HAP-1 (cell line): ENCODE measurements at regions not wholly inside any gene's neighbourhood (a gene's known extent, or its start where the extent isn't known, plus 50 kb on each side); places are given as distances from the start of the nearest gene placed in this dataset.
A peak's percentile ranks its signal among the peaks of the same experiment; 100 is the strongest.

Source experiments
- DNase-seq, 2 experiments: peaks; one replicate each; pipeline ENCODE4 v3.0.0-alpha.2; 2016 to 2020; ENCODE audit warnings: low spot score in 2 of 2
- H3K27me3 ChIP-seq: fragments of 250-450 bp; sonication (Bioruptor Pico); 2 replicates; pipeline ENCODE4 v1.5.1; 2020; ENCODE audit warnings: low read depth, mild to moderate bottlenecking, moderate library complexity
- H3K36me3 ChIP-seq: fragments of 250-450 bp; sonication (Bioruptor Pico); replicated peaks from 2 replicates; pipeline ENCODE4 v1.5.1; 2020; ENCODE audit warnings: mild to moderate bottlenecking
- H3K4me1 ChIP-seq: fragments of 250-450 bp; sonication (Bioruptor Pico); 2 replicates; pipeline ENCODE4 v1.5.1; 2020; ENCODE audit warnings: mild to moderate bottlenecking
- H3K4me3 ChIP-seq: fragments of 250-450 bp; sonication (Bioruptor Pico); 2 replicates; pipeline ENCODE4 v1.5.1; 2020; ENCODE audit warnings: mild to moderate bottlenecking, moderate library complexity
- H3K9me3 ChIP-seq: fragments of 250-450 bp; sonication (Bioruptor Pico); 2 replicates; pipeline ENCODE4 v1.5.1; 2020; ENCODE audit warnings: mild to moderate bottlenecking, moderate library complexity
- in situ Hi-C: fragments of 300-500 bp; cut with MboI; formaldehyde crosslinking; loops from 3 replicates; pipeline ENCODE4 v1.14.3; 2020; ENCODE audit warnings: low sequenced_read_pairs, inconsistent platforms, mixed read lengths

DNA sequence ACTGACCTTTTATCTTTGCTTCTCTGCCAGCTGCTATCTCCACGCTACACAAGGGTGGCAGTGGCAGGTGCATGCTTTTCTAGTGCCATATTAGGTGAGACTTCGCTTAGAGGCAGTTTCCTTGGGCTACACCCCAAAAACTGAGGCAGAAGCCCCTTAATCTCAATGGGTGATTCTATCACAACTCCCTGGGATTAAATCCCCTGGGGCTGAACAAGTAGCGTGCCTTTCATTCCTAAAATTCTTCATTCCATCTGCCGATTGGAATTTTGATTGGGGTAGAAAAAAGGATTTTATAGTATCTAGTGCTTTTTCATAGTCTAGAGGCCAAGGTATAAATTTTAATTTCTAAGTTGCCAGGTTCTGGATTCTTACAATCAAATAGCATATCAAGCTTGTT lies 1040.5 kb upstream of the ACVR2A start:
- in situ Hi-C loops = no loop called here
- Histone ChIP-seq H3K4me3 (no peak overlapping the region), H3K27me3 (no peaks in the 10 kb centered on the region), H3K36me3 (no peaks in the 10 kb centered on the region), H3K4me1 (peaks cover 12% of the 10 kb centered on the region), H3K9me3 (no peaks in the 10 kb centered on the region)
- no peak for DNase-seq

DNA sequence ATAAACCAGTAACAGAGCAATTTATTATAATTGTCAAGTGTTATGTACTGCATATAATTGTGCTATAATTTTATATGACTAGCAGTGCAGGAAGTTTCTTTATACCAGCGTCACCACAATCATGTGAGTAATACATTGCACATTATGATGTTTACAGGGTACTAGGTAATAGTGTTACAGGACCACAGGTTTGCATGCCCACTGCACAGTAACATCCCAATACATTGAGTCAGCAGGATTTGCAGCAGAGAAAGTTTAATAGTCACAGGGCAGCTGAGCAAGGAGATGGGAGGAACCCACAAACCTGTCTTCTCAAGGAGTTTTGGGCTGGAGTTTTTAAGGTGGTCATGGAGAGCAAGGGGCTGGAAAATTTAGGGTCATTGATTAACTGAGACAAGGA lies 1042.9 kb upstream of the ACVR2A start:
- H3K4me3 ChIP-seq = no peak overlapping the region
- in situ Hi-C loops = no loop called here
- H3K27me3 ChIP-seq = no peaks in the 10 kb centered on the region
- no peaks in the 10 kb centered on the region for H3K36me3 ChIP-seq
- H3K4me1 ChIP-seq = peaks cover 13% of the 10 kb centered on the region
- no peaks in the 10 kb centered on the region for H3K9me3 ChIP-seq
- DNase-seq = no peak

DNA sequence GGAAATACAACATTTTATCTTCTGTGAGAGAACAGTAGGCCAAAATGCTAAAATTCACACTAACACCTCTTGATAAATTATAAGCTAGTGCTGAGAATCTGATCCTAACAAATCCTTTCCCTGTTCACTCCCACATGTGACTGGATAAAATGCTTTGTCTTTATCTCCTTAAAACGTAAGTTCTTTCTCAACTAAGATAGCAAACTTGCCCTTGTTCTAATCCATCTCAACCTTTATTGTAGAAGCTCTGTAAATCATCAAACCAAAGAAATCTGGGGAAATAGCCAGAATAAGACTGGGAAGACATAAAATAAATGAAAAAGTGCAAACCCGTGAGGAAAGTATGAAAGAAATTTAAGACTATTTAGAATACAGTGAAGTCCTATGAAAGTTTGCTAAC lies 1058.4 kb upstream of the ACVR2A start:
- DNase-seq = no peak

DNA sequence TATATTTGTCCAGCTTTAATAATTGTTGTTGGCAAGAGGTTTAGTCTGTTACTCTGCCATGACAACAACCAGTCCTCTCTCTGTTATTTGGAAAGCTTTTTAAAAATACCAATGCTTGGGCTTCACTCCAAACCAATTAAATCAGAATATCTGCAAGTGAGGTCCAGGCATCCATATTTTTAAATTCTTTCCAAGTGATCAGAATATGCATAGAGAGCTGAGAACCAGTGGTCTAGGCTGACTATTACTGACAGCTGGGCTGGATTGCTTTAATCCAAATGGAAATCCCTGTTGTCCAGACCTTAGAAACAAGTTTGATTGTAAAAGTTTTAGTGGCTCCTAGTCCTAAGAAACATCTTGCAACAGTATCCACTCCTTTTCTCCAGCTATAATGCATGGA lies 1059.7 kb upstream of the ACVR2A start:
- H3K4me1 ChIP-seq = peaks cover 4% of the 10 kb centered on the region; the same call in 1 of the 2 replicates
- no peak for DNase-seq
- in situ Hi-C loops = no loop called here
- H3K4me3 ChIP-seq = no peak overlapping the region
- H3K36me3 ChIP-seq = no peaks in the 10 kb centered on the region
- no peaks in the 10 kb centered on the region for H3K27me3 ChIP-seq
- no peaks in the 10 kb centered on the region for H3K9me3 ChIP-seq

More for the DNA sequence above, 1058.4 kb upstream of the ACVR2A start:
- Histone ChIP-seq H3K36me3 (no peaks in the 10 kb centered on the region), H3K4me1 (peaks cover 4% of the 10 kb centered on the region; the same call in 1 of the 2 replicates), H3K4me3 (no peak overlapping the region), H3K9me3 (no peaks in the 10 kb centered on the region), H3K27me3 (no peaks in the 10 kb centered on the region)
- in situ Hi-C loops = no loop called here

DNA sequence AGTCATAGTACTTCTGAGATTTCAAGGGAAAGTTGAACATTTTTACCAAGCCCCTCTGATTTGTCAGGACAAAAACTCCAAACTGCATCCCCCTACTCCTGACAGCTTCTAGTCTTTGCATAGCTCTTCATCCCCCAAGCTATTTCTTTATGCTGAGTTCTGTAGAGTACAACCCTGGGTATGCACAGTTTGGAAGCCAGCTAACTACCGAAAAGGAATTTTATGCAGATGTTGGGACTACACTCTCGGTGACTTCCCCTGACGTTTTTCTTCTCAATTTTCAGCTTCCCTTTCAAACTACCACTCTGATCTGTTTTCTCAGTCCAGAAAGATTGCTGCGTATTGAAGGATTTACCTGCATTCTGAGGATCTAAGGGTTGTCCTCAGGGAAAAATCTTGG lies 1060.2 kb upstream of the ACVR2A start:
- in situ Hi-C loops = no loop called here

DNA sequence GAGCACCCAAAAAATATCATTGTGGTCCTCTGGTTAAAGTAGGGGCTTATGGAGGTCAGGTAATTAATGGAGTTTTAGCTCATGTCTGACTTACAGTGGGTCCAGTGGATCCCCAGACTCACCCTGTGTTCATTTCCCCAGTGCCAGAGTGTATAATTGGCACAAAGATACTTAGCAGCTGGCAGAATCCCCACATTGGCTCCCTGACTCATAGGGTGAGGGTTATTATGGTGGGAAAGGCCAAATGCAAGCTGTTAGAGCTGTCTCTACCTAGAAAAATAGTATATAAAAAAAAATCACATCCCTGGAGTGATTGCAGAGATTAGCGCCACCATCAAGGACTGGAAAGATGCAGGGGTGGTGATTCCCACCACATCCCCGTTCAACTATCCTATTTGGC lies 1067.6 kb upstream of the ACVR2A start:
- DNase-seq = no peak
- Histone ChIP-seq H3K9me3 (no peaks in the 10 kb centered on the region), H3K27me3 (no peaks in the 10 kb centered on the region), H3K4me1 (no peaks in the 10 kb centered on the region), H3K36me3 (no peaks in the 10 kb centered on the region), H3K4me3 (no peak overlapping the region)
- in situ Hi-C loops = no loop called here

More for the DNA sequence above, 1060.2 kb upstream of the ACVR2A start:
- H3K4me1 ChIP-seq = peaks cover 4% of the 10 kb centered on the region; the same call in 1 of the 2 replicates
- no peaks in the 10 kb centered on the region for H3K27me3 ChIP-seq
- no peak for DNase-seq
- H3K4me3 ChIP-seq = no peak overlapping the region
- H3K36me3 ChIP-seq = no peaks in the 10 kb centered on the region
- H3K9me3 ChIP-seq = no peaks in the 10 kb centered on the region

DNA sequence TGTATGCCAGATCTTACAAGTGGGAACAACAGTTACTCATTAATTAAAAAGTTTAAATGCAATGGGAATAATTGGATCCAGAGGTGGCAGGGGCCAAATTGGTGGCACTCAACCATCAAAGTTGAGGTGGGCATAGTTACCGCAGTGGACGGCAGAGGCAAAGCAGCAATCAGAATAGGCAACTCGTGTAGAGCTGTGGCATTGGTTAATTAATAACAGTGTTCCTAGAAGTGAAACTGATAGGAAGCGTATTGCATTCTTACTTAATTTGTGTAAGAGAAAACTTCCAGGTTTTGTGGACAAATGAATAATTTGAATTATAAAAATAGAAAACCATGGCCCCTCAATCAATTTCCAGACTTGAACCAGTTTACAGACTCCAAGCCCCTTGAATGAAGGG lies 1068.2 kb upstream of the ACVR2A start:
- Histone ChIP-seq H3K27me3 (no peaks in the 10 kb centered on the region), H3K4me1 (no peaks in the 10 kb centered on the region), H3K36me3 (no peaks in the 10 kb centered on the region), H3K4me3 (no peak overlapping the region), H3K9me3 (no peaks in the 10 kb centered on the region)
- in situ Hi-C loops = no loop called here
- DNase-seq = no peak

DNA sequence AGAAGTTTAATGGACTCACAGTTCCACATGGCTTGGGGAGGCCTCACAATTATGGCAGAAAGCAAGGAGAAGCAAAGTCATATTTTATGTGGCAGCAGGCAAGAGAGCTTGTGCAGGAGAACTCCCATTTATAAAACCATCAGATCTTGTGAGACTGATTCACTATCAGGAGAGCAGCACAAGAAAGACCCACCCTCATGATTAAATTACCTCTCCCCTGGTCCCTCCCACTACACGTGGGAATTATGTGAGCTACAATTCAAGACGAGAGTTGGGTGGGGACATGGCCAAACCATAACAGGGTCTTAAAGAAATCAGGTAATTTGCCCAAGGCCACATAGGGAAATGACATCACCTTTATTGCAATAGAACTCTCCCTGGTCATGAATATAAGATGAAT lies 1073.3 kb upstream of the ACVR2A start:
- in situ Hi-C loops = no loop called here
- H3K36me3 ChIP-seq = no peaks in the 10 kb centered on the region
- no peak overlapping the region for H3K4me3 ChIP-seq
- H3K27me3 ChIP-seq = no peaks in the 10 kb centered on the region
- H3K9me3 ChIP-seq = no peaks in the 10 kb centered on the region
- H3K4me1 ChIP-seq = no peaks in the 10 kb centered on the region
- DNase-seq = no peak

DNA sequence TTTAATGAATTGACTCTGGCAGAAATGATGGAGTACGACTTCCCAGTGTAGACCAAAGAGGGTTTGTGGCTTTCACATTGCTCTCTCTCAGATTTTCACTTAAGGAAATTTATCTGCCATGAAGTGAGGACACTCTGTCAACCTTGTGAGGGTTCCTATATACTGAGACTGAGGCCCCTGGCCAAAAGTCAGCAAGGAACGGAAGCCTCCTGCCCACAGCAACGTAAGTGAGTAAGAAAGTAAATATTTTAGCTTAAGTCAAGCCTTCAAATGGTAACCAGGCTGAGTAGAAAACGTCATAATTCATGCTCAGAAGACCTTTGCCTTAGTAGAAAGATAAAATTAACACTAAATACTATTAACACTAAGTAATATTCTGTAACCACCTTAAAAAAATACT lies 1080.5 kb upstream of the ACVR2A start:
- in situ Hi-C loops = no loop called here
- Histone ChIP-seq H3K27me3 (no peaks in the 10 kb centered on the region), H3K4me1 (no peaks in the 10 kb centered on the region), H3K9me3 (no peaks in the 10 kb centered on the region), H3K36me3 (no peaks in the 10 kb centered on the region), H3K4me3 (no peak overlapping the region)
- DNase-seq = no peak

DNA sequence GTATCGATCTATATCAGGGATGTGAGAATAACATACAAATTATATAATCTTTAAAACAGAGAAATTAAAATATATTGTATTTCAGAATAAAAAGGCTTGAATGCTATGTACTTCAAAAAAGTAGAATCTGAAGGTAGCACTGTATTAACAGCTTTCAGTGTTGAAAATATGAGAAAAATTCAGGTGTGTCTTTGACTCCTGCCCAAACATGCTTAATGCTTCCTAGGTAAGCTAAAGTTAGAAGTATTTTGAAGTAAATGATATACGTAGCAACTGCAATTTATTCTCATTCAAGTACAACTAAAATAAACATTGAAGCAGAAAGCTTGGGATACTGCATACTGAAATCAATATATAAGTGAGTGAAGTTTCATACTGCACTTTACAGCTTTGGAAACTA lies 1082.0 kb upstream of the ACVR2A start:
- DNase-seq = no peak
- H3K36me3 ChIP-seq = no peaks in the 10 kb centered on the region
- in situ Hi-C loops = no loop called here
- no peak overlapping the region for H3K4me3 ChIP-seq
- no peaks in the 10 kb centered on the region for H3K4me1 ChIP-seq
- H3K9me3 ChIP-seq = no peaks in the 10 kb centered on the region
- H3K27me3 ChIP-seq = no peaks in the 10 kb centered on the region

DNA sequence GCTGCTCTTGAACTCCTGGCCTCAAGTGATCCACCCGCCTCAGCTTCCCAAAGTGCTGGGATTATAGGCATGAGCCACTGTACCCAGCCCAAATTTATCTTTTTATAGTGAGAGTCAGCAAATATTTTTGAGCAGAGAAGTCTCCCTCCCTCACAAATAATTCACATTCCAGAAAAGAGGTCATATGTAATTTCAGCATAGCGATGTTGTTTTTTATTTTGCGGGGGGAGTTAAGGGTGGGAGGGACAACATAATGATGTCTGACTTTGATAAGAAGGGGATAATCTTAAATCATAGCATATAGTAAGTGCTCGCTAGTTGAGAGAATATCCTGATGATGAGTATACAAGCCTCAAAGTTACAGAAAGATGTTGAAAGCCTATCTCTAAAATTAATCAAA lies 1090.2 kb upstream of the ACVR2A start:
- H3K27me3 ChIP-seq = no peaks in the 10 kb centered on the region
- in situ Hi-C loops = no loop called here
- no peak for DNase-seq
- no peak overlapping the region for H3K4me3 ChIP-seq
- no peaks in the 10 kb centered on the region for H3K36me3 ChIP-seq
- H3K4me1 ChIP-seq = no peaks in the 10 kb centered on the region
- no peaks in the 10 kb centered on the region for H3K9me3 ChIP-seq

DNA sequence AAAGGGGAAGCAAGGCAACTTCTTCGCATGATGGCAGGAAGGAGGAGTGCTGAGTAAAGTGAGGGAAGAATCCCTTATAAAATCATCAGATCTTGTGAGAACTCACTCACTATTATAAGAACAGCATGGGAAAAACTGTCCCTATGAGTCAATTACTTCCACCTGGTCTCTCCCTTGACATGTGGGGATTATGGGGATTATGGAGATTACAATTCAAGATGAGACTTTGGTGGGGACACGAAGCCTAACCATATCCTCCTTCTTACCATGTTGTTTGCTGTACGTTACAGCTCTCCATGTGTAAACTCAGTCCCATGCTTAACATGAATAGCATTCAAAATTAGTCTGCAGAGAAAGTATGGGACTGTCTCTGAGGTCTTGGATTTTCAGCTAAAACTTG lies 1096.8 kb upstream of the ACVR2A start:
- Histone ChIP-seq H3K27me3 (no peaks in the 10 kb centered on the region), H3K36me3 (no peaks in the 10 kb centered on the region), H3K4me3 (no peak overlapping the region), H3K4me1 (no peaks in the 10 kb centered on the region), H3K9me3 (no peaks in the 10 kb centered on the region)
- in situ Hi-C loops = no loop called here
- no peak for DNase-seq

DNA sequence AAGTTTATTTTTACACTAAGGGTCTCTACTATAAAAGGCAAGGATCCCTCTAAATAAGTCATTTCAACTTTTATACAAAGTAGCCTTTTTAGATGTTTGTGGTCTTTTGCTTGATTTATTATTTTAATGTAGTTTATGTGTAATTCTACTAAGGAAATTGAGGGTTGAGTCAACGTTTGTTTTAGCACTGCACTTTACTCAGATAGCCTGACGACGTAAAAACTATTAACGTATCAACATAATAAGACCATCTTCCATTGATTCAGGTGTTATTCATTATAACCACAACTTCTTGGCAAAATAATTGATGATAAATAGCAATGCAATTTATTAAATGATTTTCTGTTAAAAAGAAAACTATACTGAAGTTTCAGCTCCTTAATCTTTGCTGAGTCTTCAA lies 1103.6 kb upstream of the ACVR2A start:
- in situ Hi-C loops = no loop called here

DNA sequence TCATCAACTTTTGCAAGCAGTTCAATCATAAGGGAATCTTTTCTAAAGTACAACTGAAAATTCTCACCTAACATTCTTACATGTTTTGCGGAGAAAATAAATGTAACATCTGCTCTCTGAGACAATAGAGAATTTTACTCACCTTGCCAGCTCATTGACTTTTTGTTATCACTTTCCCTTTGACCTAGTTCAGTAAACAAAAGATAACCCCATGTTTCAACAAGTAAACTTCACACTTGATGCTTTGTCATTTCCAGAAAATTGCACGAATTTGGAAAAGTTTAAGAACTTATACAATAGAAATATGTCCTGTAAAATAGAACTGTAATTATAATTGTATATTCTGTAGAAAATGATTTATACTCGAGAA lies 1110.0 kb upstream of the ACVR2A start:
- Histone ChIP-seq H3K36me3 (no peaks in the 10 kb centered on the region), H3K4me1 (no peaks in the 10 kb centered on the region; the same call in 1 of the 2 replicates), H3K27me3 (no peaks in the 10 kb centered on the region), H3K4me3 (no peak overlapping the region), H3K9me3 (no peaks in the 10 kb centered on the region)
- in situ Hi-C loops = loop anchor here (10.0 kb wide), 1 partner anchor 1180 kb away; no protein-coding TSS in a partner anchor
- no peak for DNase-seq

More for the DNA sequence above, 1103.6 kb upstream of the ACVR2A start:
- Histone ChIP-seq H3K36me3 (no peaks in the 10 kb centered on the region), H3K27me3 (no peaks in the 10 kb centered on the region), H3K4me1 (no peaks in the 10 kb centered on the region), H3K9me3 (no peaks in the 10 kb centered on the region), H3K4me3 (no peak overlapping the region)
- no peak for DNase-seq

DNA sequence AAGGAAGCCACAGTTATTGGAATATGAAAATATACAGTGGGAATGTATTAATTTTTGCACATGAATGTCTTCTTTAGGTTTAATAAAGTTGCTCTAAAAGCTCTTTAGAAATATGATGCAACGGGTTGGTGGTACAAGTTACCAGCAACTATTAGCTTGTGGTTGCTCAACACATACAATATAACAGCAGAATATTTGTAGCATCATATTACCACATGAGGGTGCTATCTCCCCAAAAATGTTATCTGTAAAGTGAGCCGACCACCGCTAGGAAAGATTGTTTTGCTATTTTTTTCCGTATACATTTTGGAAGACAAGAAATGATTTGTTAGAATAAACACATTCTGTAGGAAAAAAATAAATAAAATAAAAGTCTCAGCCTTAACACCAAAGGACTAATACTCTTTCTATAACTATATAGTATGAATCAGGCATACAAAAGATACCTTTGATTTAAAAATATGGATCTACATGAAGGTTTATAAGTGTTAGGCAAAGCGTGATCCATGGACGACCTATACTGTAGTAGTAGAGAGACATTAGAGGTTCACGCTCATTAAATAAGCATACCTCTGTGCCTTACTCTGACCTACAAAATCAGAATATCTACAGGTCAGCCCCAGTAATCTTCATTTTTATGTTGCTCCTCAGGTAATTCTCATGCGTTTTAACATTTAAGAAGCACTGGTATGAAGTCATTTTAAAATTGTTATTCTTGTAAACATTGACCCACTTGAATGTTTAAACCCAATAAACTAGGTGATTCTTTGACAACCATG lies 1110.6 kb upstream of the ACVR2A start:
- no peak overlapping the region for H3K4me3 ChIP-seq
- H3K27me3 ChIP-seq = no peaks in the 10 kb centered on the region
- in situ Hi-C loops = loop anchor here (10.0 kb wide), 1 partner anchor 1181 kb away; no protein-coding TSS in a partner anchor
- no peaks in the 10 kb centered on the region for H3K9me3 ChIP-seq
- no peaks in the 10 kb centered on the region for H3K36me3 ChIP-seq
- DNase-seq = peak; percentile 26 to 76
- no peaks in the 10 kb centered on the region; the same call in 1 of the 2 replicates for H3K4me1 ChIP-seq
